Trophoblast cell (in vitro differentiated cells and primary cell): ENCODE measurements at regions not wholly inside any gene's neighbourhood (a gene's known extent, or its start where the extent isn't known, plus 50 kb on each side); places are given as distances from the start of the nearest gene placed in this dataset.

Experiments used
- DNase-seq, 2 donors: peaks; one replicate each; pipeline ENCODE4 v3.0.0-alpha.2; 2016
- H2AFZ ChIP-seq: 2 replicates; pipeline ENCODE4 v1.6.1; 2013; ENCODE audit warnings: low read length, moderate library complexity, mild to moderate bottlenecking; ENCODE audit not compliant: insufficient read depth, poor library complexity
- H2AK5ac ChIP-seq: 2 replicates; pipeline ENCODE4 v1.6.1; 2013; ENCODE audit warnings: mild to moderate bottlenecking, low read length
- H2BK120ac ChIP-seq: 2 replicates; pipeline ENCODE4 v1.6.1; 2013; ENCODE audit warnings: low read length, mild to moderate bottlenecking, moderate library complexity; ENCODE audit not compliant: insufficient read depth, poor library complexity
- H2BK12ac ChIP-seq: 2 replicates; pipeline ENCODE4 v1.6.1; 2013; ENCODE audit warnings: mild to moderate bottlenecking, low read length, moderate library complexity
- H2BK5ac ChIP-seq: 2 replicates; pipeline ENCODE4 v1.6.1; 2013; ENCODE audit warnings: low read length, low read depth, moderate library complexity, mild to moderate bottlenecking; ENCODE audit not compliant: poor library complexity
- H3K14ac ChIP-seq: 2 replicates; pipeline ENCODE4 v1.6.1; 2013; ENCODE audit warnings: mild to moderate bottlenecking, low read length
- H3K18ac ChIP-seq: 2 replicates; pipeline ENCODE4 v1.6.1; 2013; ENCODE audit warnings: mild to moderate bottlenecking, low read length
- H3K23ac ChIP-seq: 2 replicates; pipeline ENCODE4 v1.6.1; 2013; ENCODE audit warnings: low read length
- H3K27ac ChIP-seq: 2 replicates; pipeline ENCODE4 v1.5.1; 2013; ENCODE audit warnings: low read depth, mild to moderate bottlenecking, inconsistent platforms, low read length, moderate library complexity
- H3K27me3 ChIP-seq: 2 replicates; pipeline ENCODE4 v1.6.1; 2013; ENCODE audit warnings: inconsistent platforms, mild to moderate bottlenecking, low read length, moderate library complexity; ENCODE audit not compliant: insufficient read depth
- H3K36me3 ChIP-seq, 2 experiments: 1 replicate in 1 of 2; 2 replicates in 1 of 2; pipeline ENCODE4 v1.6.1; 2013; ENCODE audit warnings: low read length in 2 of 2, mild to moderate bottlenecking in 2 of 2, moderate library complexity in 1 of 2; ENCODE audit not compliant: insufficient read depth in 2 of 2, control insufficient read depth in 1 of 2
- H3K4ac ChIP-seq: 2 replicates; pipeline ENCODE4 v1.6.1; 2013; ENCODE audit warnings: low read depth, mild to moderate bottlenecking, low read length, moderate library complexity
- H3K4me1 ChIP-seq, 2 experiments: 1 replicate in 1 of 2; 2 replicates in 1 of 2; pipeline ENCODE4 v1.6.1; 2013; ENCODE audit warnings: low read length in 2 of 2, mild to moderate bottlenecking in 2 of 2, moderate library complexity in 1 of 2; ENCODE audit not compliant: insufficient read depth in 2 of 2, control insufficient read depth in 1 of 2
- H3K4me2 ChIP-seq: 2 replicates; pipeline ENCODE4 v1.6.1; 2013; ENCODE audit warnings: inconsistent platforms, mild to moderate bottlenecking, low read length, moderate library complexity
- H3K4me3 ChIP-seq: 2 replicates; pipeline ENCODE4 v1.5.1; 2013; ENCODE audit warnings: mild to moderate bottlenecking, low read depth, low read length, inconsistent platforms
- H3K79me1 ChIP-seq: one replicate; pipeline ENCODE4 v1.6.1; 2013; ENCODE audit warnings: low read length
- H3K79me2 ChIP-seq: 2 replicates; pipeline ENCODE4 v1.6.1; 2013; ENCODE audit warnings: low read length, mild to moderate bottlenecking; ENCODE audit not compliant: control insufficient read depth, insufficient read depth, poor library complexity
- H3K9ac ChIP-seq: 2 replicates; pipeline ENCODE4 v1.6.1; 2013; ENCODE audit warnings: mild to moderate bottlenecking, low read length
- H3K9me3 ChIP-seq: 2 replicates; pipeline ENCODE4 v1.6.1; 2013; ENCODE audit warnings: low read depth, mild to moderate bottlenecking, control low read depth, inconsistent platforms, low read length; ENCODE audit not compliant: insufficient read depth
- H4K12ac ChIP-seq: 2 replicates; pipeline ENCODE4 v1.6.1; 2013; ENCODE audit warnings: low read depth, mild to moderate bottlenecking, low read length, moderate library complexity
- H4K8ac ChIP-seq: 2 replicates; pipeline ENCODE4 v1.6.1; 2013; ENCODE audit warnings: low read depth, mild to moderate bottlenecking, low read length, moderate library complexity
- H4K91ac ChIP-seq: one replicate; pipeline ENCODE4 v1.6.1; 2013; ENCODE audit warnings: low read depth, mild to moderate bottlenecking, low read length, moderate library complexity
- WGBS: extraction: QIAGEN DNeasy Blood & Tissue Kit; methylation state at CpG from one replicate; pipeline ENCODE4 v1.1.7; 2013; ENCODE audit warnings: missing lambda C conversion rate; ENCODE audit not compliant: insufficient read length, insufficient coverage; ENCODE audit errors: extremely low coverage; 5-methylcytosine and 5-hydroxymethylcytosine counted together

GRCh38 chr6:17039266-17039665 lies 62.6 kb upstream of the STMND1 start:
- no peak for DNase-seq
- H3K9me3 ChIP-seq, result peaks cover 2% of the 10 kb centered on the region
- H2BK12ac ChIP-seq, result no peak overlapping the region
- H3K27me3 ChIP-seq, result no peaks in the 10 kb centered on the region
- H2BK120ac ChIP-seq, result no peak overlapping the region
- no peak overlapping the region for H2BK5ac ChIP-seq
- H3K4me1 ChIP-seq, result no peaks in the 10 kb centered on the region
- H3K4me2 ChIP-seq, result no peak overlapping the region
- WGBS, result no CpG with 5 or more reads among the region's 4 CpGs
- no peak overlapping the region for H4K91ac ChIP-seq
- H3K79me1 ChIP-seq, result no peaks in the 10 kb centered on the region
- no peak overlapping the region for H3K23ac ChIP-seq
- no peak overlapping the region for H4K12ac ChIP-seq
- H3K27ac ChIP-seq, result no peak overlapping the region
- no peak overlapping the region for H2AK5ac ChIP-seq
- no peaks in the 10 kb centered on the region for H3K79me2 ChIP-seq
- H3K4ac ChIP-seq, result no peak overlapping the region
- H3K14ac ChIP-seq, result no peak overlapping the region
- no peak overlapping the region for H3K4me3 ChIP-seq
- H3K36me3 ChIP-seq, result no peaks in the 10 kb centered on the region
- no peak overlapping the region for H2AFZ ChIP-seq
- H3K9ac ChIP-seq, result no peak overlapping the region
- H4K8ac ChIP-seq, result no peak overlapping the region
- H3K18ac ChIP-seq, result no peak overlapping the region

- H3K36me3 ChIP-seq, result no peaks in the 10 kb centered on the region
- no peak overlapping the region for H2AK5ac ChIP-seq
- H4K12ac ChIP-seq, result no peak overlapping the region
- H3K79me1 ChIP-seq, result no peaks in the 10 kb centered on the region
- peaks cover 2% of the 10 kb centered on the region for H3K9me3 ChIP-seq
- H3K18ac ChIP-seq, result no peak overlapping the region
- WGBS, result no CpG with 5 or more reads among the region's 2 CpGs
- no peak overlapping the region for H3K4me3 ChIP-seq
- no peak overlapping the region for H3K9ac ChIP-seq
- DNase-seq, result no peak
- no peak overlapping the region for H4K8ac ChIP-seq
- no peaks in the 10 kb centered on the region for H3K27me3 ChIP-seq
- no peak overlapping the region for H3K23ac ChIP-seq
- no peak overlapping the region for H2BK5ac ChIP-seq
- no peak overlapping the region for H2BK120ac ChIP-seq
- H3K4ac ChIP-seq, result no peak overlapping the region
- H3K14ac ChIP-seq, result no peak overlapping the region
- no peaks in the 10 kb centered on the region for H3K79me2 ChIP-seq
- no peak overlapping the region for H3K27ac ChIP-seq
- H2AFZ ChIP-seq, result no peak overlapping the region
- H3K4me2 ChIP-seq, result no peak overlapping the region
- no peaks in the 10 kb centered on the region for H3K4me1 ChIP-seq
- H4K91ac ChIP-seq, result no peak overlapping the region
- no peak overlapping the region for H2BK12ac ChIP-seq
These were observed 63.5 kb upstream of the STMND1 start for GRCh38 chr6:17038316-17038715.

GRCh38 chr6:17036065-17036393 lies 65.8 kb upstream of the STMND1 start:
- no peak overlapping the region for H2AK5ac ChIP-seq
- H3K23ac ChIP-seq, result no peak overlapping the region
- no peak overlapping the region for H4K12ac ChIP-seq
- no peak overlapping the region for H3K4me2 ChIP-seq
- H3K18ac ChIP-seq, result no peak overlapping the region
- no peak overlapping the region for H3K27ac ChIP-seq
- no peak overlapping the region for H4K91ac ChIP-seq
- no peaks in the 10 kb centered on the region for H3K36me3 ChIP-seq
- H3K79me1 ChIP-seq, result no peaks in the 10 kb centered on the region
- no peak overlapping the region for H2BK5ac ChIP-seq
- H3K27me3 ChIP-seq, result no peaks in the 10 kb centered on the region
- H3K4ac ChIP-seq, result no peak overlapping the region
- no peak overlapping the region for H2BK120ac ChIP-seq
- no peaks in the 10 kb centered on the region for H3K4me1 ChIP-seq
- no peak overlapping the region for H2BK12ac ChIP-seq
- WGBS, result no CpG with 5 or more reads among the region's 5 CpGs
- no peak for DNase-seq
- no peak overlapping the region for H3K14ac ChIP-seq
- H3K79me2 ChIP-seq, result no peaks in the 10 kb centered on the region
- H2AFZ ChIP-seq, result no peak overlapping the region
- H3K4me3 ChIP-seq, result no peak overlapping the region
- peaks cover 2% of the 10 kb centered on the region for H3K9me3 ChIP-seq
- H3K9ac ChIP-seq, result no peak overlapping the region
- no peak overlapping the region for H4K8ac ChIP-seq

- Histone ChIP-seq H3K27ac (no peak overlapping the region), H2AFZ (no peak overlapping the region), H3K23ac (no peak overlapping the region), H3K27me3 (no peaks in the 10 kb centered on the region), H2BK5ac (no peak overlapping the region), H3K9me3 (peaks cover 2% of the 10 kb centered on the region), H3K36me3 (no peaks in the 10 kb centered on the region), H4K12ac (no peak overlapping the region), H2AK5ac (no peak overlapping the region), H3K79me1 (no peaks in the 10 kb centered on the region), H3K14ac (no peak overlapping the region), H3K4me2 (no peak overlapping the region), H2BK12ac (no peak overlapping the region), H2BK120ac (no peak overlapping the region), H3K9ac (no peak overlapping the region), H3K4me3 (no peak overlapping the region), H3K4me1 (no peaks in the 10 kb centered on the region), H3K79me2 (no peaks in the 10 kb centered on the region), H4K8ac (no peak overlapping the region), H4K91ac (no peak overlapping the region), H3K18ac (no peak overlapping the region), H3K4ac (no peak overlapping the region)
- WGBS, result no CpG with 5 or more reads among the region's 8 CpGs
- DNase-seq, result no peak
These were observed 66.4 kb upstream of the STMND1 start for GRCh38 chr6:17035257-17036064.
